GM10266 (cell line): ENCODE measurements at regions not wholly inside any gene's neighbourhood (a gene's known extent, or its start where the extent isn't known, plus 50 kb on each side); places are given as distances from the start of the nearest gene placed in this dataset.

Experiments used
- DNase-seq: peaks from one replicate; pipeline ENCODE4 v3.0.0; 2012; ENCODE audit errors: extremely low spot score
- CTCF ChIP-seq: IDR thresholded peaks from 2 replicates; pipeline ENCODE4 v1.5.1; 2012; ENCODE audit warnings: mild to moderate bottlenecking, low read depth; ENCODE audit not compliant: control insufficient read depth, insufficient read depth; ENCODE audit errors: missing control alignments

- no peak for DNase-seq
- no peak for TF ChIP-seq CTCF
Observed at GRCh38 chr5:158492841-158493242, 606.9 kb downstream of the EBF1 start.

GRCh38 chr5:158492136-158492535, 607.6 kb downstream of the EBF1 start:
- no peak for TF ChIP-seq CTCF
- no peak for DNase-seq

GRCh38 chr5:158487664-158488063, 612.1 kb downstream of the EBF1 start:
- no peak for TF ChIP-seq CTCF
- DNase-seq, result no peak

GRCh38 chr5:158487156-158487555, 612.6 kb downstream of the EBF1 start:
- no peak for TF ChIP-seq CTCF
- no peak for DNase-seq

GRCh38 chr5:158486566-158486965, 613.1 kb downstream of the EBF1 start:
- no peak for DNase-seq
- TF ChIP-seq CTCF, result no peak

- no peak for DNase-seq
- no peak for TF ChIP-seq CTCF
Observed at GRCh38 chr5:158485604-158486081, 614.1 kb downstream of the EBF1 start.

GRCh38 chr5:158485047-158485446, 614.7 kb downstream of the EBF1 start:
- no peak for DNase-seq
- TF ChIP-seq CTCF, result no peak
